ENCODE measurements at regions not wholly inside any gene's neighbourhood (a gene's known extent, or its start where the extent isn't known, plus 50 kb on each side); places are given as distances from the start of the nearest gene placed in this dataset.

DNA sequence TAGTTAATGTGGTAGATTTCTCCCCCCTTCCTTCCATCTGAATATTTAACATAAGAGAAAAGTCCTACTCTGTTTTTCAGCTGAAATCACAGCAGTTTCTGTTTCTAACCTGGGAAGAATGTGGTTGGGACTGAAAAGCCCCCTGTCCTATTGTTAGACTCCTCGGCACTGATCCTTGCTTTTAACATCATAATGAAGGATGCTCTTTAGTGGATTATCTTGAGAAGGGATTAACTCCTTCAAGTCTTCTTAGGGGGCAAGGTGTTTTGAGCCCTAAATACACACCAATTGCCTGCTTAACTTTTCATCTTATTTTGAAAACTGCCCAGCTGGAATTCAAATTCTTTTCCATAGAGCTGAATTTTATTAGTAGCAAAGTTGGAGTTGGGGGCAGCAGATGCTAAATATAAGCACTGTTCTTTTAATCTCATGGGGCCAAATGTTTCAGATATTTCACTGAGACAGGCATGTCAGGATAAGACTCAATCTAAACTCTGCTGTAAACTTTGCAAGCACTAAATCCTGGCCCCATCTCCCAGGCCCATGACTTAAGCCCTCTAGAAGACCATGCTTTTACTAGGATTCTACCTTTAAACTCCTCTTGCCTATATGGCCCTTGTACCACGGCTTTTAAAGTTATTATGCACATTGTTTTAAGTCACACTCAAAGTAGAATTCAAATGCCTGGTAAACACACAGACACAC lies 243.2 kb upstream of the NR2F2 start:
- no peak for TF ChIP-seq ZNF274 (IDR thresholded peaks at IDR 0.05; ENCODE audit: low read depth, low read length)
- TF ChIP-seq YY1 (IDR thresholded peaks at IDR 0.05; ENCODE audit: insufficient read depth, insufficient read length): no peak
- TF ChIP-seq SUZ12 (IDR thresholded peaks at IDR 0.05; ENCODE audit: extremely low read depth, insufficient read depth, insufficient read length): no peak
